ENCODE measurements at regions not wholly inside any gene's neighbourhood (a gene's known extent, or its start where the extent isn't known, plus 50 kb on each side); places are given as distances from the start of the nearest gene placed in this dataset.

DNA sequence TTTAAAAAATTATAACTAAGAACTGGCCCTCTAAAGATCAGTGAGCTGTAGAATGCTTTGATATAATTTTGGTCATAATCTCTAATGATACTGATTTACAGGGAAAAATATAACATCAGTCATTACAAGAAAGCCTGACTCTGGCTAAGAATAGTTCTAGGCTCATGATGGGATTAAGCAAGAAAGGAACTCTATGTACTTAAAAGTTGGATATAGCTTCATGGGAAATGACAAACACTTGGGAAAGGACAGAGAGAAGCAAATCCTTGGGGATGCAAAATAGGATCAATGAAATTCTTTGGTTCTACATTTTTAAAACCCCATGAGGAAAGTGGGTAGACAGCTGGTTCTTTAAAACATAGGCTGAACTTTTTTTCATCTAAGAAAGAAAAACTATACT, 472.7 kb upstream of the NR2F2 start:
- Mint-ChIP-seq H3K4me1 (peaks cover 6% of the 10 kb centered on the region; the same call in 1 of the 2 replicates), H3K4me3 (no peak overlapping the region), H3K36me3 (no peaks in the 10 kb centered on the region), H3K27ac (no peak overlapping the region), H3K27me3 (ENCODE audit: low read depth) (no peaks in the 10 kb centered on the region), H3K9me3 (no peaks in the 10 kb centered on the region)
- TF ChIP-seq GABPB1 (CRISPR knock-in tag; IDR thresholded peaks at IDR 0.05), result no peak
- TF ChIP-seq, protein P1, sequence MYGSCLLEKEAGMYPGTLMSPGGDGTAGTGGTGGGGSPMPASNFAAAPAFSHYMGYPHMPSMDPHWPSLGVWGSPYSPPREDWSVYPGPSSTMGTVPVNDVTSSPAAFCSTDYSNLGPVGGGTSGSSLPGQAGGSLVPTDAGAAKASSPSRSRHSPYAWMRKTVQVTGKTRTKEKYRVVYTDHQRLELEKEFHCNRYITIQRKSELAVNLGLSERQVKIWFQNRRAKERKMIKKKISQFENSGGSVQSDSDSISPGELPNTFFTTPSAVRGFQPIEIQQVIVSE (CRISPR knock-in tag; IDR thresholded peaks at IDR 0.05; ENCODE audit: borderline replicate concordance), result no peak
- TF ChIP-seq, protein P2, sequence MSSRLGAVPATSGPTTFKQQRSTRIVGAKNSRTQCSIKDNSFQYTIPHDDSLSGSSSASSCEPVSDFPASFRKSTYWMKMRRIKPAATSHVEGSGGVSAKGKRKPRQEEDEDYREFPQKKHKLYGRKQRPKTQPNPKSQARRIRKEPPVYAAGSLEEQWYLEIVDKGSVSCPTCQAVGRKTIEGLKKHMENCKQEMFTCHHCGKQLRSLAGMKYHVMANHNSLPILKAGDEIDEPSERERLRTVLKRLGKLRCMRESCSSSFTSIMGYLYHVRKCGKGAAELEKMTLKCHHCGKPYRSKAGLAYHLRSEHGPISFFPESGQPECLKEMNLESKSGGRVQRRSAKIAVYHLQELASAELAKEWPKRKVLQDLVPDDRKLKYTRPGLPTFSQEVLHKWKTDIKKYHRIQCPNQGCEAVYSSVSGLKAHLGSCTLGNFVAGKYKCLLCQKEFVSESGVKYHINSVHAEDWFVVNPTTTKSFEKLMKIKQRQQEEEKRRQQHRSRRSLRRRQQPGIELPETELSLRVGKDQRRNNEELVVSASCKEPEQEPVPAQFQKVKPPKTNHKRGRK (CRISPR knock-in tag; IDR thresholded peaks at IDR 0.05; ENCODE audit: borderline replicate concordance), result no peak
- no peak for TF ChIP-seq FOXK1 (CRISPR knock-in tag; IDR thresholded peaks at IDR 0.05)
- TF ChIP-seq ESRRA (CRISPR knock-in tag; IDR thresholded peaks at IDR 0.05; ENCODE audit: borderline replicate concordance), result no peak
- TF ChIP-seq SOX15 (CRISPR knock-in tag; IDR thresholded peaks at IDR 0.05), result no peak
- no peak for TF ChIP-seq NR1H2 (CRISPR knock-in tag; IDR thresholded peaks at IDR 0.05)
- TF ChIP-seq, protein P3, sequence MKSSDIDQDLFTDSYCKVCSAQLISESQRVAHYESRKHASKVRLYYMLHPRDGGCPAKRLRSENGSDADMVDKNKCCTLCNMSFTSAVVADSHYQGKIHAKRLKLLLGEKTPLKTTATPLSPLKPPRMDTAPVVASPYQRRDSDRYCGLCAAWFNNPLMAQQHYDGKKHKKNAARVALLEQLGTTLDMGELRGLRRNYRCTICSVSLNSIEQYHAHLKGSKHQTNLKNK (CRISPR knock-in tag; IDR thresholded peaks at IDR 0.05), result no peak
- no peak for TF ChIP-seq RORB (CRISPR knock-in tag; IDR thresholded peaks at IDR 0.05)
- TF ChIP-seq, protein P4, sequence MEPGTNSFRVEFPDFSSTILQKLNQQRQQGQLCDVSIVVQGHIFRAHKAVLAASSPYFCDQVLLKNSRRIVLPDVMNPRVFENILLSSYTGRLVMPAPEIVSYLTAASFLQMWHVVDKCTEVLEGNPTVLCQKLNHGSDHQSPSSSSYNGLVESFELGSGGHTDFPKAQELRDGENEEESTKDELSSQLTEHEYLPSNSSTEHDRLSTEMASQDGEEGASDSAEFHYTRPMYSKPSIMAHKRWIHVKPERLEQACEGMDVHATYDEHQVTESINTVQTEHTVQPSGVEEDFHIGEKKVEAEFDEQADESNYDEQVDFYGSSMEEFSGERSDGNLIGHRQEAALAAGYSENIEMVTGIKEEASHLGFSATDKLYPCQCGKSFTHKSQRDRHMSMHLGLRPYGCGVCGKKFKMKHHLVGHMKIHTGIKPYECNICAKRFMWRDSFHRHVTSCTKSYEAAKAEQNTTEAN (CRISPR knock-in tag; IDR thresholded peaks at IDR 0.05), result no peak
- DNase-seq (ENCODE audit: low spot score), result no peak
- ATAC-seq, result no peak
- CTCF ChIA-PET, result no interaction called here
- POLR2A ChIA-PET, result no interaction called here

DNA sequence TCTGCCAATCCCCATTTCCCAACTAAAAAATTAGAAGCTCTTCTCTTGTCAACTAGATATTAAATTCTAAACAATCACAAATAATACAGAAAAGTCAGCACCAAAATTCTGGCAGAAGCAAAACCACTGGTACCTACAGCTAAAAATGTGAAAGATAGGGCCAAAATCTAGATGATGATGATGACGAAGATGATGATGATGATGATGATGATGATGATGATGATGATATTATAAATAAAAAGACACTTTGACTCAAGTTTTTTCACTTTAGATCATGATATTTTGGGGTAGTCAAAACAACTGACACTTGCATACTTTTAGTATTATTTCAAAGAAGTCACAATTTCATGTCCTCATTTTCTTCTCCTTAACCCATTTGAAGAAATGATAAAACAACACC, 470.1 kb upstream of the NR2F2 start:
- ChIA-PET POLR2A (no interaction called here), CTCF (no interaction called here)
- H3K4me1 Mint-ChIP-seq, result peaks cover 6% of the 10 kb centered on the region; the same call in 1 of the 2 replicates
- no peaks in the 10 kb centered on the region for H3K36me3 Mint-ChIP-seq
- H3K27ac Mint-ChIP-seq, result no peak overlapping the region
- no peak overlapping the region for H3K4me3 Mint-ChIP-seq
- TF ChIP-seq JUN (CRISPR knock-in tag; IDR thresholded peaks at IDR 0.05) (no peak), NR3C1 (CRISPR knock-in tag; conservative IDR thresholded peaks at IDR 0.05; ENCODE audit: low read depth) (no peak), HMGA2 (CRISPR knock-in tag; IDR thresholded peaks at IDR 0.05) (no peak), SP1 (CRISPR knock-in tag; conservative IDR thresholded peaks at IDR 0.05) (no peak), RORB (CRISPR knock-in tag; IDR thresholded peaks at IDR 0.05) (no peak)
- TF ChIP-seq, protein P4 (CRISPR knock-in tag; IDR thresholded peaks at IDR 0.05), result no peak
- TF ChIP-seq, protein P5, sequence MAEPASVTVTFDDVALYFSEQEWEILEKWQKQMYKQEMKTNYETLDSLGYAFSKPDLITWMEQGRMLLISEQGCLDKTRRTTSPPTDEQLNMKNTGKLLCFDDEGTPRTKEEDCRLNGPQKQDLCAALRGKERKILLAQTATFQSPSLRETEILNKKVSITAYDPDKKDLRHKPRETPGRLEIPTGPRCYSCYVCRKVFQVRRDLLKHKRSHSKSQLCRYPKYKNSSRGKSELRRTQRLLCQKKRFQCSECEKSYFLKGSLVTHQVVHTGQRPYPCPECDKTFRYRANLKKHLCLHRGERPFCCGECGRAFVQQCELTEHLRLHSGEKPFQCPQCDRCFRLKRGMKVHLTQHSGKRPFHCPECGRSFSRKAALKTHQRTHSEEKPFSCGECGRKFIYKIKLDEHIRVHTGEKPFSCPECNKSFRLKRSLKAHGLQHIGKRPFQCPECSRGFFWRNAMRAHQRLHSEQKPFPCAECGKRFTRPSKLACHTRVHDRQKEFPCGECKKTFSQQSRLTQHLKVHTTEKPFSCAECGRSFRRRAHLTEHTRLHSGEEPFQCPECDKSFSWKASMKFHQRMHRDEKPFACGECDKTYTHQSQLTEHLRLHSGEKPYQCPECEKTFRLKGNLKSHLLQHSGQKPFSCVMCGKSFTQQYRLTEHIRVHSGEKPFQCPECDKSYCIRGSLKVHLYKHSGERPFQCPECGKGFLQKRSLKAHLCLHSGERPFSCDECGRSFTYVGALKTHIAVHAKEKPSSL (CRISPR knock-in tag; conservative IDR thresholded peaks at IDR 0.05), result no peak
- TF ChIP-seq, protein P6, sequence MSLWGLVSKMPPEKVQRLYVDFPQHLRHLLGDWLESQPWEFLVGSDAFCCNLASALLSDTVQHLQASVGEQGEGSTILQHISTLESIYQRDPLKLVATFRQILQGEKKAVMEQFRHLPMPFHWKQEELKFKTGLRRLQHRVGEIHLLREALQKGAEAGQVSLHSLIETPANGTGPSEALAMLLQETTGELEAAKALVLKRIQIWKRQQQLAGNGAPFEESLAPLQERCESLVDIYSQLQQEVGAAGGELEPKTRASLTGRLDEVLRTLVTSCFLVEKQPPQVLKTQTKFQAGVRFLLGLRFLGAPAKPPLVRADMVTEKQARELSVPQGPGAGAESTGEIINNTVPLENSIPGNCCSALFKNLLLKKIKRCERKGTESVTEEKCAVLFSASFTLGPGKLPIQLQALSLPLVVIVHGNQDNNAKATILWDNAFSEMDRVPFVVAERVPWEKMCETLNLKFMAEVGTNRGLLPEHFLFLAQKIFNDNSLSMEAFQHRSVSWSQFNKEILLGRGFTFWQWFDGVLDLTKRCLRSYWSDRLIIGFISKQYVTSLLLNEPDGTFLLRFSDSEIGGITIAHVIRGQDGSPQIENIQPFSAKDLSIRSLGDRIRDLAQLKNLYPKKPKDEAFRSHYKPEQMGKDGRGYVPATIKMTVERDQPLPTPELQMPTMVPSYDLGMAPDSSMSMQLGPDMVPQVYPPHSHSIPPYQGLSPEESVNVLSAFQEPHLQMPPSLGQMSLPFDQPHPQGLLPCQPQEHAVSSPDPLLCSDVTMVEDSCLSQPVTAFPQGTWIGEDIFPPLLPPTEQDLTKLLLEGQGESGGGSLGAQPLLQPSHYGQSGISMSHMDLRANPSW (CRISPR knock-in tag; conservative IDR thresholded peaks at IDR 0.05; ENCODE audit: low read depth), result no peak
- no peak for DNase-seq (ENCODE audit: low spot score)
- H3K27me3 Mint-ChIP-seq (ENCODE audit: low read depth), result no peaks in the 10 kb centered on the region; the same call in 1 of the 2 replicates
- no peaks in the 10 kb centered on the region for H3K9me3 Mint-ChIP-seq
- ATAC-seq, result no peak
